GM12878 (cell line): ENCODE measurements at regions not wholly inside any gene's neighbourhood (a gene's known extent, or its start where the extent isn't known, plus 50 kb on each side); places are given as distances from the start of the nearest gene placed in this dataset.

Experiments used
- ATAC-seq: fragments of 200-7000 bp; cut with Tn5 transposase; 3 replicates; pipeline ENCODE4 v1.9.1; 2020; ENCODE audit warnings: mild to moderate bottlenecking, moderate library complexity
- BruUV-seq: library from RNA; stranded (reverse); fragments of 400-500 nt; replicated peaks from 2 replicates; lab custom pipeline; 2021; lab: Mats Ljungman, UMichigan
- CTCF ChIA-PET: fragments of 300-600 bp; sonication (Branson Sonifier 250); formaldehyde crosslinking; extraction: SDS; loops from one replicate; lab custom pipeline; 2021; ENCODE audit warnings: inconsistent platforms; lab: Yijun Ruan, JAX
- POLR2A ChIA-PET: fragments of 350-600 bp; formaldehyde crosslinking; extraction: SDS; loops from one replicate; lab custom pipeline; 2021; ENCODE audit warnings: inconsistent platforms; lab: Charles Lee
- RAD21 ChIA-PET: fragments of 300-600 bp; sonication (Branson Sonifier 250); formaldehyde crosslinking; loops from one replicate; lab custom pipeline; 2023; ENCODE audit warnings: antibody characterized with exemption; ENCODE audit not compliant: unreplicated experiment; lab: Charles Lee
- SMC1A ChIA-PET: fragments of 300-600 bp; sonication (Branson Sonifier 250); formaldehyde crosslinking; loops from one replicate; lab custom pipeline; 2023; ENCODE audit not compliant: unreplicated experiment, uncharacterized antibody; lab: Charles Lee
- DNase-seq: peaks from one replicate; pipeline ENCODE4 v3.0.0-alpha.2; 2011; ENCODE audit warnings: low read depth, low spot score
- FAIRE-seq: peaks from 3 replicates; lab custom pipeline; 2011; peaks lifted over from hg19 to GRCh38; lab: Jason Lieb, UNC
- H2AFZ ChIP-seq: 2 replicates; pipeline ENCODE4 v1.6.0; 2011; ENCODE audit warnings: low read depth, low read length, control low read depth; ENCODE audit not compliant: control insufficient read depth
- H3K27ac ChIP-seq: 2 replicates; pipeline ENCODE4 v1.5.1; 2011; ENCODE audit warnings: control low read depth; ENCODE audit not compliant: control insufficient read depth, insufficient read depth
- H3K27me3 ChIP-seq, 2 experiments: replicated peaks in 1 of 2; 2 replicates each; pipeline versions ENCODE4 v1.6.0 to v1.6.1; 2011; ENCODE audit warnings: low read length in 1 of 2; ENCODE audit not compliant: control insufficient read depth in 2 of 2, insufficient read depth in 2 of 2
- H3K36me3 ChIP-seq, 2 experiments: 2 replicates each; pipeline ENCODE4 v1.5.1; 2011; ENCODE audit warnings: low read length in 1 of 2; ENCODE audit not compliant: control insufficient read depth in 2 of 2, insufficient read depth in 2 of 2
- H3K4me1 ChIP-seq: 2 replicates; pipeline ENCODE4 v1.6.1; 2011; ENCODE audit warnings: mild to moderate bottlenecking, low read length, moderate library complexity, mixed read lengths; ENCODE audit not compliant: control insufficient read depth, insufficient read depth
- H3K4me2 ChIP-seq: 2 replicates; pipeline ENCODE4 v1.6.0; 2011; ENCODE audit warnings: control low read depth; ENCODE audit not compliant: control insufficient read depth, insufficient read depth
- H3K4me3 ChIP-seq: fragments of 200-600 bp; sonication (generic); 2 replicates; pipeline ENCODE4 v1.5.1; 2016
- H3K79me2 ChIP-seq: 2 replicates; pipeline ENCODE4 v1.6.0; 2011; ENCODE audit warnings: low read length; ENCODE audit not compliant: control insufficient read depth, insufficient read depth
- H3K9ac ChIP-seq: 2 replicates; pipeline ENCODE4 v1.8.0; 2011; ENCODE audit warnings: low read length, control low read depth, mixed read lengths; ENCODE audit not compliant: control insufficient read depth, insufficient read depth
- H3K9me3 ChIP-seq: replicated peaks from 3 replicates; pipeline ENCODE4 v1.5.1; 2011; ENCODE audit warnings: mild to moderate bottlenecking, low read length; ENCODE audit not compliant: control insufficient read depth, insufficient read depth
- H4K20me1 ChIP-seq: 2 replicates; pipeline ENCODE4 v1.6.0; 2011; ENCODE audit not compliant: control insufficient read depth, insufficient read depth
- CBFB ChIP-seq: IDR thresholded peaks from 2 replicates; pipeline ENCODE4 v1.6.1; 2016; ENCODE audit warnings: antibody characterized with exemption, low read depth
- DPF2 ChIP-seq: fragments of 450-650 bp; IDR thresholded peaks from 2 replicates; pipeline ENCODE4 v1.6.1; 2017; ENCODE audit warnings: mild to moderate bottlenecking
- HDAC2 ChIP-seq: fragments of 200-600 bp; sonication (generic); IDR thresholded peaks from 2 replicates; pipeline ENCODE4 v1.6.1; 2017
- IRF4 ChIP-seq: IDR thresholded peaks from 2 replicates; pipeline ENCODE4 v1.6.1; 2011; ENCODE audit warnings: low read depth, low read length
- KAT2A ChIP-seq: conservative IDR thresholded peaks from 2 replicates; pipeline ENCODE4 v1.6.1; 2011; ENCODE audit warnings: low read depth, low read length; ENCODE audit not compliant: control insufficient read depth
- LARP7 ChIP-seq: fragments of 450-650 bp; IDR thresholded peaks from 2 replicates; pipeline ENCODE4 v1.6.1; 2017; ENCODE audit warnings: mild to moderate bottlenecking
- MTA2 ChIP-seq: fragments of 450-650 bp; IDR thresholded peaks from 2 replicates; pipeline ENCODE4 v1.6.1; 2016; ENCODE audit warnings: low read depth, mild to moderate bottlenecking, moderate library complexity
- RAD21 ChIP-seq: IDR thresholded peaks from 2 replicates; pipeline ENCODE4 v1.6.1; 2011; ENCODE audit warnings: mild to moderate bottlenecking, low read depth, low read length, moderate library complexity; ENCODE audit not compliant: insufficient read depth
- SIX5 ChIP-seq: IDR thresholded peaks from 2 replicates; pipeline ENCODE4 v1.6.1; 2011; ENCODE audit warnings: mild to moderate bottlenecking, low read depth, low read length, moderate library complexity; ENCODE audit not compliant: severe bottlenecking
- ZNF24 ChIP-seq: fragments of 450-650 bp; IDR thresholded peaks from 2 replicates; pipeline ENCODE4 v1.6.1; 2017; ENCODE audit warnings: antibody characterized with exemption, mild to moderate bottlenecking
- ZNF274 ChIP-seq: IDR thresholded peaks from one replicate; pipeline ENCODE4 v1.8.0; 2011; ENCODE audit not compliant: insufficient read length, insufficient read depth
- WGBS: methylation state at CpG from one replicate; pipeline ENCODE4 v1.1.6; 2016; ENCODE audit warnings: low lambda C conversion rate; ENCODE audit not compliant: insufficient replicate concordance, insufficient coverage; ENCODE audit errors: missing lambda C conversion rate; 5-methylcytosine and 5-hydroxymethylcytosine counted together
- in situ Hi-C: fragments of 300-500 bp; cut with MboI; formaldehyde crosslinking; loops from 9 replicates; pipeline ENCODE4 v1.14.3; 2018; ENCODE audit warnings: mixed read lengths
- intact Hi-C: fragments of 100-400 bp; cut with micrococcal nuclease; formaldehyde crosslinking; loops from one replicate; pipeline ENCODE4 v1.14.2; 2022; ENCODE audit not compliant: unreplicated experiment
- TF ChIP-seq, protein P1 (sequence below): fragments of 450-650 bp; IDR thresholded peaks from 2 replicates; pipeline ENCODE4 v1.6.1; 2017; ENCODE audit warnings: low read depth, mild to moderate bottlenecking, moderate library complexity
- TF ChIP-seq, protein P2 (sequence below): fragments of 450-650 bp; IDR thresholded peaks from 2 replicates; pipeline ENCODE4 v1.6.1; 2016; ENCODE audit warnings: mild to moderate bottlenecking, moderate library complexity, borderline replicate concordance
- TF ChIP-seq, protein P3 (sequence below): IDR thresholded peaks from 2 replicates; pipeline ENCODE4 v1.6.1; 2011; ENCODE audit warnings: borderline replicate concordance, low read depth, mild to moderate bottlenecking, moderate library complexity, low read length; ENCODE audit not compliant: insufficient read depth, poor library complexity, severe bottlenecking
- TF ChIP-seq, protein P4 (sequence below): IDR thresholded peaks from 2 replicates; pipeline ENCODE4 v1.6.1; 2011; ENCODE audit warnings: mild to moderate bottlenecking, low read depth, low read length, moderate library complexity; ENCODE audit not compliant: insufficient replicate concordance

DNA sequence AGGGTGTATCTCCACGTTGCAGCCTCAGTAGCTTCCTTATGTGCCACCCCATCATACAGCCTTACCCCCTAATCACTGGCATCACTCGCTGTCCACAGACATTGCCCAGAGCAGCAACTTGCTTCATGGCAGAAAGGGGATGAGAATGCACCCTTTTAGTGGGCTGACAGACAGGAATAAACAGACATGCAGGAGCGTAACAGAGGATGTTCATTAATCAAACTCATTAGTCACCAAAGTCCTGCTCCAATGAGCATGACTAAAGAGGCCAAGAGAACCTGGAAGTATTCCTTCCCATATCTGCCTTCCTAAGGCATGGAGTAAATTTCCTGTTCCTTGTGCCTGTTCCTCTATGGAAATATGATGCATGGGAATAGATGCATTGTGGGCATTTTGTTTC is 197.0 kb downstream of the PHLDA1 start (continued):
- TF ChIP-seq, protein P1, sequence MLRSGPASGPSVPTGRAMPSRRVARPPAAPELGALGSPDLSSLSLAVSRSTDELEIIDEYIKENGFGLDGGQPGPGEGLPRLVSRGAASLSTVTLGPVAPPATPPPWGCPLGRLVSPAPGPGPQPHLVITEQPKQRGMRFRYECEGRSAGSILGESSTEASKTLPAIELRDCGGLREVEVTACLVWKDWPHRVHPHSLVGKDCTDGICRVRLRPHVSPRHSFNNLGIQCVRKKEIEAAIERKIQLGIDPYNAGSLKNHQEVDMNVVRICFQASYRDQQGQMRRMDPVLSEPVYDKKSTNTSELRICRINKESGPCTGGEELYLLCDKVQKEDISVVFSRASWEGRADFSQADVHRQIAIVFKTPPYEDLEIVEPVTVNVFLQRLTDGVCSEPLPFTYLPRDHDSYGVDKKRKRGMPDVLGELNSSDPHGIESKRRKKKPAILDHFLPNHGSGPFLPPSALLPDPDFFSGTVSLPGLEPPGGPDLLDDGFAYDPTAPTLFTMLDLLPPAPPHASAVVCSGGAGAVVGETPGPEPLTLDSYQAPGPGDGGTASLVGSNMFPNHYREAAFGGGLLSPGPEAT, result no peak
- TF ChIP-seq IRF4 (no peak), DPF2 (no peak)
- TF ChIP-seq, protein P2, sequence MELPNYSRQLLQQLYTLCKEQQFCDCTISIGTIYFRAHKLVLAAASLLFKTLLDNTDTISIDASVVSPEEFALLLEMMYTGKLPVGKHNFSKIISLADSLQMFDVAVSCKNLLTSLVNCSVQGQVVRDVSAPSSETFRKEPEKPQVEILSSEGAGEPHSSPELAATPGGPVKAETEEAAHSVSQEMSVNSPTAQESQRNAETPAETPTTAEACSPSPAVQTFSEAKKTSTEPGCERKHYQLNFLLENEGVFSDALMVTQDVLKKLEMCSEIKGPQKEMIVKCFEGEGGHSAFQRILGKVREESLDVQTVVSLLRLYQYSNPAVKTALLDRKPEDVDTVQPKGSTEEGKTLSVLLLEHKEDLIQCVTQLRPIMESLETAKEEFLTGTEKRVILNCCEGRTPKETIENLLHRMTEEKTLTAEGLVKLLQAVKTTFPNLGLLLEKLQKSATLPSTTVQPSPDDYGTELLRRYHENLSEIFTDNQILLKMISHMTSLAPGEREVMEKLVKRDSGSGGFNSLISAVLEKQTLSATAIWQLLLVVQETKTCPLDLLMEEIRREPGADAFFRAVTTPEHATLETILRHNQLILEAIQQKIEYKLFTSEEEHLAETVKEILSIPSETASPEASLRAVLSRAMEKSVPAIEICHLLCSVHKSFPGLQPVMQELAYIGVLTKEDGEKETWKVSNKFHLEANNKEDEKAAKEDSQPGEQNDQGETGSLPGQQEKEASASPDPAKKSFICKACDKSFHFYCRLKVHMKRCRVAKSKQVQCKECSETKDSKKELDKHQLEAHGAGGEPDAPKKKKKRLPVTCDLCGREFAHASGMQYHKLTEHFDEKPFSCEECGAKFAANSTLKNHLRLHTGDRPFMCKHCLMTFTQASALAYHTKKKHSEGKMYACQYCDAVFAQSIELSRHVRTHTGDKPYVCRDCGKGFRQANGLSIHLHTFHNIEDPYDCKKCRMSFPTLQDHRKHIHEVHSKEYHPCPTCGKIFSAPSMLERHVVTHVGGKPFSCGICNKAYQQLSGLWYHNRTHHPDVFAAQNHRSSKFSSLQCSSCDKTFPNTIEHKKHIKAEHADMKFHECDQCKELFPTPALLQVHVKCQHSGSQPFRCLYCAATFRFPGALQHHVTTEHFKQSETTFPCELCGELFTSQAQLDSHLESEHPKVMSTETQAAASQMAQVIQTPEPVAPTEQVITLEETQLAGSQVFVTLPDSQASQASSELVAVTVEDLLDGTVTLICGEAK, result no peak

DNA sequence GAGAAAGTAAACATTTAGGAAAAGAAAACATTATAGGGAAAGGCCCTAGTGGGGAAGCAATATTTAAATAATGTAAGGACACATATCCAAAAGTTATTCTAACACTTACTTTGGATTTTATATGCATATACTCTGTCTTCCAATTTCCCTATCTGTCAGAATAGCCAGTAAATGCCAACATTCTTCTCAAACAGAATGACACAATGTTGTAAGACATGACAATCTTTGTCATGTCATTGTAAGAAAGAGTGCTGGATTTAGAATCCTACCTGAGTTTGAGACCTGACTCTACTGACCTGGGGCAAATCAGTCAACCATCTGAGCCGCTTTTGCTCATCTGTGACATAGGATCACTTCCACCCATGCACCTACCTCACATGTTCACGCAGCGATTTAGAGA is 198.3 kb downstream of the PHLDA1 start:
- FAIRE-seq (no peak), ATAC-seq (no peak), DNase-seq (no peak)
- Histone ChIP-seq H3K27me3 (no peaks in the 10 kb centered on the region), H4K20me1 (no peaks in the 10 kb centered on the region), H3K9ac (no peak overlapping the region), H3K9me3 (no peaks in the 10 kb centered on the region), H3K27ac (no peak overlapping the region), H3K36me3 (no peaks in the 10 kb centered on the region), H3K79me2 (no peaks in the 10 kb centered on the region), H3K4me2 (no peak overlapping the region), H3K4me1 (no peaks in the 10 kb centered on the region), H3K4me3 (no peak overlapping the region), H2AFZ (no peak overlapping the region)
- no peak for TF ChIP-seq ZNF274
- no peak for TF ChIP-seq MTA2
- TF ChIP-seq, protein P3, sequence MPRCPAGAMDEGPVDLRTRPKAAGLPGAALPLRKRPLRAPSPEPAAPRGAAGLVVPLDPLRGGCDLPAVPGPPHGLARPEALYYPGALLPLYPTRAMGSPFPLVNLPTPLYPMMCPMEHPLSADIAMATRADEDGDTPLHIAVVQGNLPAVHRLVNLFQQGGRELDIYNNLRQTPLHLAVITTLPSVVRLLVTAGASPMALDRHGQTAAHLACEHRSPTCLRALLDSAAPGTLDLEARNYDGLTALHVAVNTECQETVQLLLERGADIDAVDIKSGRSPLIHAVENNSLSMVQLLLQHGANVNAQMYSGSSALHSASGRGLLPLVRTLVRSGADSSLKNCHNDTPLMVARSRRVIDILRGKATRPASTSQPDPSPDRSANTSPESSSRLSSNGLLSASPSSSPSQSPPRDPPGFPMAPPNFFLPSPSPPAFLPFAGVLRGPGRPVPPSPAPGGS, result peak; percentile 15
- TF ChIP-seq HDAC2, result no peak
- no peak for TF ChIP-seq LARP7
- TF ChIP-seq, protein P4, sequence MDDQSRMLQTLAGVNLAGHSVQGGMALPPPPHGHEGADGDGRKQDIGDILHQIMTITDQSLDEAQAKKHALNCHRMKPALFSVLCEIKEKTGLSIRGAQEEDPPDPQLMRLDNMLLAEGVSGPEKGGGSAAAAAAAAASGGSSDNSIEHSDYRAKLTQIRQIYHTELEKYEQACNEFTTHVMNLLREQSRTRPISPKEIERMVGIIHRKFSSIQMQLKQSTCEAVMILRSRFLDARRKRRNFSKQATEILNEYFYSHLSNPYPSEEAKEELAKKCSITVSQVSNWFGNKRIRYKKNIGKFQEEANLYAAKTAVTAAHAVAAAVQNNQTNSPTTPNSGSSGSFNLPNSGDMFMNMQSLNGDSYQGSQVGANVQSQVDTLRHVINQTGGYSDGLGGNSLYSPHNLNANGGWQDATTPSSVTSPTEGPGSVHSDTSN, result no peak
- TF ChIP-seq CBFB, result no peak
- TF ChIP-seq SIX5, result no peak
- TF ChIP-seq RAD21, result no peak
- TF ChIP-seq KAT2A, result no peak
- TF ChIP-seq ZNF24, result 0 out of 2 replicates have a peak, but pooled peaks have one; percentile 36
- ChIA-PET CTCF (interaction anchor here (1.0 kb wide), 1 partner anchor 59 kb away, joined by 3 read pairs; no protein-coding TSS in a partner anchor), POLR2A (no interaction called here), RAD21 (no interaction called here), SMC1A (interaction anchor here (1.3 kb wide), 2 partner anchors 12 to 41 kb away, joined by 3 to 5 read pairs; no protein-coding TSS in a partner anchor)
- intact Hi-C loops (no loop called here), in situ Hi-C loops (no loop called here)
- no TSS peak for BruUV-seq
- WGBS, result 2% methylated on average over 3 of the region's 3 CpGs
